ENCODE measurements at regions not wholly inside any gene's neighbourhood (a gene's known extent, or its start where the extent isn't known, plus 50 kb on each side); places are given as distances from the start of the nearest gene placed in this dataset.
A peak's percentile ranks its signal among the peaks of the same experiment; 100 is the strongest.

GRCh38 chr12:107402041-107403022 lies 283.3 kb upstream of the PWP1 start:
- DNase-seq (ENCODE audit: low spot score): peak; percentile 80

GRCh38 chr12:107404981-107405380 lies 280.6 kb upstream of the PWP1 start:
- no peak for DNase-seq (ENCODE audit: low spot score)

- no peak for DNase-seq (ENCODE audit: low spot score)
Observed at GRCh38 chr12:107405436-107405835, 280.2 kb upstream of the PWP1 start.

GRCh38 chr12:107406932-107407331 lies 278.7 kb upstream of the PWP1 start:
- DNase-seq (ENCODE audit: low spot score): no peak

GRCh38 chr12:107411792-107412535 lies 273.6 kb upstream of the PWP1 start:
- no peak for DNase-seq (ENCODE audit: low spot score)

GRCh38 chr12:107415071-107415470 lies 270.5 kb upstream of the PWP1 start:
- DNase-seq (ENCODE audit: low spot score): no peak

- no peak for DNase-seq (ENCODE audit: low spot score)
Observed at GRCh38 chr12:107415834-107416233, 269.8 kb upstream of the PWP1 start.

GRCh38 chr12:107417004-107417403 lies 268.6 kb upstream of the PWP1 start:
- DNase-seq (ENCODE audit: low spot score): no peak

- DNase-seq (ENCODE audit: low spot score): no peak
Observed at GRCh38 chr12:107418981-107419380, 266.6 kb upstream of the PWP1 start.

- DNase-seq (ENCODE audit: low spot score): no peak
Observed at GRCh38 chr12:107423531-107423930, 262.1 kb upstream of the PWP1 start.

- DNase-seq (ENCODE audit: low spot score): no peak
Observed at GRCh38 chr12:107429006-107429705, 256.4 kb upstream of the PWP1 start.

GRCh38 chr12:107431942-107432341 lies 253.7 kb upstream of the PWP1 start:
- no peak for DNase-seq (ENCODE audit: low spot score)

- DNase-seq (ENCODE audit: low spot score): no peak
Observed at GRCh38 chr12:107435072-107435471, 250.5 kb upstream of the PWP1 start.

- no peak for DNase-seq (ENCODE audit: low spot score)
Observed at GRCh38 chr12:107435520-107435919, 250.1 kb upstream of the PWP1 start.

GRCh38 chr12:107436376-107436775 lies 249.2 kb upstream of the PWP1 start:
- no peak for DNase-seq (ENCODE audit: low spot score)

- DNase-seq (ENCODE audit: low spot score): no peak
Observed at GRCh38 chr12:107436836-107437235, 248.8 kb upstream of the PWP1 start.

- no peak for DNase-seq (ENCODE audit: low spot score)
Observed at GRCh38 chr12:107437954-107438353, 247.6 kb upstream of the PWP1 start.

GRCh38 chr12:107439026-107439738 lies 246.4 kb upstream of the PWP1 start:
- DNase-seq (ENCODE audit: low spot score): no peak

GRCh38 chr12:107440606-107441005 lies 245.0 kb upstream of the PWP1 start:
- DNase-seq (ENCODE audit: low spot score): no peak

GRCh38 chr12:107441665-107442300 lies 243.8 kb upstream of the PWP1 start:
- DNase-seq (ENCODE audit: low spot score): no peak

- peak; percentile 64 for DNase-seq (ENCODE audit: low spot score)
Observed at GRCh38 chr12:107442326-107442987, 243.1 kb upstream of the PWP1 start.
